OCI-M1 (cell line): ENCODE measurements at regions not wholly inside any gene's neighbourhood (a gene's known extent, or its start where the extent isn't known, plus 50 kb on each side); places are given as distances from the start of the nearest gene placed in this dataset.

Source experiments
- DNase-seq: peaks from one replicate; lab custom pipeline; 2025; lab: John Stamatoyannopoulos, UW

- DNase-seq = no peak
These were observed 88.6 kb upstream of the E2F3 start for GRCh38 chr6:20313051-20313450.

- DNase-seq = no peak
These were observed 87.6 kb upstream of the E2F3 start for GRCh38 chr6:20313960-20314530.

DNA sequence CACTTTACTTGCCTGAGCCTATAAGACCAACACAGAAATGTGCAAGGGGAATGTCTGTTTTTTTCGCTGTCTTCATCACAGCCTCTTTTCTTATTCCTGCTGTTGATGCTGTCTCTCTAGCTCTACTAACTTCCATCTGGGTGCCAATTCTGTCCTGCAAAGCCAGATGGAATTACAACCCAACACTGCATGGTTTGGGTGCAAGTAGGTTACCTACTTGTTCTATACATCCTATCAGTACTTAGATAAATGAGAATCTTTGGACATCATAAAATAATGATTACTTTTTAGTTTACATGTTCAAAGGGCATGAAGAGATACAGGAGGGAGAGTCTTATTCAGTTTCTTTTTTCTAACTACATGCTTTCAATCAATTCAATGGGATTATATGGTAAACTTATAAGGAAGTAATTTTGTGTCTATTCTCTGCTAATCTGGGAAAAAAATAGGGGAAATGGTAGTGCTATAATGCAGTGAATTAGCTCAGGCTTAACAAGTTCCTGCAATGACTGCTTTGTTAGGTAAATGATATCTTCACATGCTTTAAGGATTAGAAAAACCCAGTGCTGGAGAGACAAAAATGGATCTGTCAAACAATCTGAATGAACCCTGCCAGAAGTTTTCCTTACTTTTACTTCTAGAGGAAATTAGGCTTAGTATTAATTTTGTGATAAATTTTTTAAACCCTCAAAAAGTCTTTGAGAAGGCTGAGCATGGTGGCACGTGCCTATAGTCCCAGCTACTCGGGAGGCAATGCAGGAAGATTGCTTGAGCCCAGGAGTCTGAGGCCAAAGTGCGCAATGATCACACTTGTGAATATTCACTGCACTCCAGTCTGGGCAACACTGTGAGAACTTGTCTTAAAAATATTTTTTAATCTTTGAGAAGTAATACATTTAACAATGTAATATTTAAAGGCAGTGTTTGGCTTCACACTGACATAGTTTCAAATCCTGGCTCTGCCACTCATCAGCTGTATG is 86.5 kb upstream of the E2F3 start:
- no peak for DNase-seq

GRCh38 chr6:20317430-20317829 is 84.2 kb upstream of the E2F3 start:
- no peak for DNase-seq

- no peak for DNase-seq
These were observed 82.8 kb upstream of the E2F3 start for GRCh38 chr6:20318851-20319387.

DNA sequence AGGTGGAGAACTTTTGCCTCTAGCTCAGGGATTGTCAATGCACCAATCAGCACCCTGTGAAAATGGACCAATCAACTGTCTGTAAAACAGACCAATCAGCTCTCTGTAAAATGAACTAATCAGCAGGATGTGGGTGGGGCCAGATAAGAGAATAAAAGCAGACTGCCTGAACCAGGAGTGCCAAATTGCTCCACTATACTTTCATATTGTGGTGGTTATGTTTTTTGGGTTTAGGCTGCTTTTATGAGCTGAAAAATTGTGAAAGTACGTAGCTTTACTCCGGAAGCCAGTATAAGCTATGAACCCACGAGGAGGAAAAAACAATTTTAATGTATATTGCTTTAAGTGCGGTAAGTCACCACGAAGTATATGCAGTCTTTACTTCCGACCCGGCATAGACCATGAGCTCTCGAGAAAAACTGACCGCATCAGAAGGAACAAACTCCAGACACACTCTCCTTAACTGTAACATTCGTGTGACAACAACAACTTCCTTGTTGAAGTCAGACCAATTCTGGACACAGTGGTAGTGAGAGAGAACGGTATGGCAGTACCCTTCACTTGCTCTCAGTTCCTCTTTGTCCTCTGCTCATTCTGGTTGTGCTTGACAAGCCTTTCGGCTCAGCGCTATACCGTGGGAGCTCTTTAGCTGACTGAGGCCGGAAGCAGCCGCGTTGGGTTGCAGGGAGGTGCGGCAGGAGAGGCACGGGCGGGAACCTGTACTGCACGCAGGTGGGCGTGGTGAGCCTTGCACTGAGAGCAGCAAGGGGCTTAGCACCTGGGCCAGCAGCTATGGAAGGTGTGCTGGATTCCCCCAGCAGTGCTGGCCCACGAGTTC is 81.9 kb upstream of the E2F3 start:
- DNase-seq = peak; percentile 32

GRCh38 chr6:20325641-20326421 is 75.8 kb upstream of the E2F3 start:
- DNase-seq = peak; percentile 57

GRCh38 chr6:20326422-20326728 is 75.3 kb upstream of the E2F3 start:
- no peak for DNase-seq

- DNase-seq = no peak
These were observed 74.5 kb upstream of the E2F3 start for GRCh38 chr6:20327141-20327540.

DNA sequence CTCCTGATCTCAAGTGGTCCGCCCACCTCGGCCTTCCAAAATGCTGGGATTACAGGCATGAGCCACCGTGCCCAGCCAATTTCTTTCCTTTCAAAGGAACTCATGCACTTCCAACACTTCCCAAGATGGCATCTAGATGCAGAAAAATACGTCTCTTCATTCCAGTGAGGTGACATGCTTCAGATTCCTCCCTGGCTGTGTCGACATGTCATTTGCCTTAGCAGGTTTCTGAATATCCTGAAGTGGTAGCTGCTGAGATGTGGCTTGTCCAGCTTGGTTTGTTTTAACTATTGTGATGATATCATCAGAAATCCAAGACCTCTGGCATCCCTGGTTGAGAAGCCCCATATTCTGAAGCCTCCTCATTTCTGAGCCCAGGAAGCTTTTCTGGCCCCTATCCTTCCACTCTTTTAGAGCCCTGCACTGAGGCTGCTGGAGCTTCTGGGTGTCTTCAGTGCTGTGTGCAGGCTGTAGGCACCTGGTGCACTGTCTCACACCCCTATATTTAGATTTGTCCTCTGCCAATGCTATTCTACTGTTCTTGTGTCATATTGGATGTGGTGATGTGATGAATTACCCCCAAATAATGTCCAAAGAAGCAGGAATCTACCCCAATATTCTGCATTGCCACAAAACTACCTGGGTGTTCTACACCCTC is 73.3 kb upstream of the E2F3 start:
- no peak for DNase-seq

DNA sequence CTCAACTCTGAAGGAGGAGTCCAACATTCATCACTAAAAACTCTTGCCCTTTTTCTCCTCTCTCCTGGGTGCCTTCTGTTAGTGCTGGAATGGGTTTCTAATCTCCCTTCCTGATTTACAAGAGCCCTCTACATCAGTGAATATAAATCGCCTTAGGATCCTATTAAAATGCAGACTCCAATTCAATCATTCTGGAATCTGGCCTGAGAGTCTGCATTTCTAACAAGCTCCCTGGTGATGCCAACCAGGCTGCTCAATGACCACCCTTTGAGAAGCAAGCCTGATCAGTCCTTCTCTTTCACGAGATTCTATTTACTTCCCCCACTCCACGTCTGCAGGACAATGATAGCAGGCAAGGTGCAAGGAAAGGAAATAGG is 72.8 kb upstream of the E2F3 start:
- DNase-seq = no peak

DNA sequence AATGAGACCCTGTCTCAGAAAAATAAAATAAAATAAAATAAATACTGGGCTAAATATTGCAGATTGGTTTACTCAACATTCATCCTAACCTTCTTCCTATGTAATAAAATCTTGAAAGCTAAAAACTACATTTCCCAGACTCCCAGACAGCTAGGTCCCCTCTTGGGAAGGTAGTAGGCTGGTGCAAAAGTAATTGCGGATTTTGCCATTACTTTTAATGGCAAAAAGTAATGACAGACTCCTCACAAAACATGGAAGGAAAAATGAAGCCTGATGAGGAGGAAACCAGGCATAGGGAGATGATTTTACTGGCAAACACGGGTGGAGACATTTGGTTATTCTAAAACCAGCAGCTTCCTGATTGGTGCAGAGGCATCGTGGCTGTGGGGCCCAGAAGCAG is 70.6 kb upstream of the E2F3 start:
- DNase-seq = no peak

- DNase-seq = no peak
These were observed 70.1 kb upstream of the E2F3 start for GRCh38 chr6:20331625-20332024.

DNA sequence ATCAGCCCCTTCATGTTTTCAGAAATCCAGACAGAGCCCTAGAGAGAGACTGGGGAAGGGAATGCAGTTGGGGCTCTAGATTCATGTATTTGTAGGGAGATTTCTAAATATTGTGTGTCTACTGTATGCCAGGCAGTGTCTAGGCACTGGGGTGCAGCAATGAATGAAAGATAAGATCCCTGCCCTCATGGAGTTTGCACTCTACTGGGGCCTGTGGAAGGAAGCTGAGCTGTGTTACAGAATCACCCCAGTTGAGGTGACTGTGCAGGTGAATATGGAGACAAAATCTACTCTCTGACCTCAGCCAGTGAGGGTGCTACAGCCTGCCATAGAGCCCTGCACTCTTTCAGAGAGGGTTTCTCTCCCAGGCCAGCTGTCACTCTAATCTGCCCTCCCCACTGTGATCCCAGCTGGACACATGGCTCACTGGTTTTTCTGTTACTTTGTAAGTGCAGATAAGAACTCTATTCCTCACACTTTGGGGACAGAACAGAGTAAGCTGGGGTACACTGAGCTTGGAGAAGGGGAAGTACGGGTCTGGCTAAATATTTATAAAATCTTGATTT is 69.2 kb upstream of the E2F3 start:
- peak; percentile 60 for DNase-seq

- no peak for DNase-seq
These were observed 67.9 kb upstream of the E2F3 start for GRCh38 chr6:20333721-20334269.

DNA sequence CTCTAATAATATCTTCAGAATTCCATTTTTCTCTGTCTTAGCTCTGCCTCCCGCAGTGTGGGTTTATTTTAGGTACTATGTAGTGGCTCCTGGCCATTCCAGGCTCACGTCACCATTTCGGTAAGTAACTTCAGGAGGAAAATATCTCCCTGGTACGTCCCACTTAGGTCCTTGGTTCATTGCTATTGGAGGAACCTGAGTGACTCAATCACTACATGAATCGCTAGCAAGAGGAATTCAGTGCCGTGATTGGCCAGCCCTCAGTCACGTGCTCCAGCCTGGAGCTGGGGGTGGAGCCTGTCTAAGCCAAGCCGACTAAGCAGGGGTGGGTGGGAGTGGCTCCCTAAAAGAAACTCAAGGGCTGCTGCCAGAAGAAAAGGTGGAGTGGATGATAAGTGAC is 67.3 kb upstream of the E2F3 start:
- peak; percentile 96 for DNase-seq

GRCh38 chr6:20334962-20335361 is 66.7 kb upstream of the E2F3 start:
- DNase-seq = no peak

- DNase-seq = peak; percentile 64
These were observed 65.8 kb upstream of the E2F3 start for GRCh38 chr6:20335872-20336271.

- no peak for DNase-seq
These were observed 63.5 kb upstream of the E2F3 start for GRCh38 chr6:20338156-20338555.

DNA sequence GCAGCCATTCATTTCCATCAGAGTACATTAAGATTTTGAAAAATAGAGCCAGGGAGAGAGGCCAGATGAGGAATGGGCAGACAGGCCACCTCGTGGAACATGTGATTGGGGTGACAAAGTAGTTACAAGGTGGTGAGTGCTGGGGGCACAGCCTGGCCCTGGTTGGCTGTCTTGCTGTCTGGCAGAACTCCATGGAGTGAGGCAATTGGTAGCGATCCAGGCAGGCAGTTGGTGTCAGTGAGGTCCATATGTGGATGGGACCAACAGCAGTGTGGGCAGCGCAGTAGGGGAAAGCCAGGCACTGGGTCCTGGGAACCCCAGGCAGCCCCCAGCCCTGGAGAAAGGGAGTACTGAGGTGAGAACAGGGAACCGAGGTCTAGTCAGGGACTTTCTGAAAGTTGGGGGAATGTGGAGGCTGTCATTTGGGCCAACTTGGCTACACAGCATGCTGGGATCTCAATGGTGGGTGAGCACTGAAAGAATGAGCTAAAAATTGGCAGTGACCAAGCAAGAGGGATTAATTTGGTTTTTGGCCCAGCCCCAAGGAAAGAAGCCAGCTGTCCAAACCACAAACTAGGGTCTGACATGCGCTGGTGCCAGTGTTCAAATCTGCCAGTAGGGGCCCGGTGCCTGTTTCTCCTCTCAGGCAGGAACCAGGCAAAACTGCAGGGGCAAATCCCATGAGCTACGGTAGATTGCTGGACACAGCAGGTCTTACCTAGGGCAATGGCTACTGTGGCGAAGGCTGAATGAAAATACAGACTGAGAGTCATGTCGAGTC is 61.4 kb upstream of the E2F3 start:
- DNase-seq = no peak
